ENCODE measurements at regions not wholly inside any gene's neighbourhood (a gene's known extent, or its start where the extent isn't known, plus 50 kb on each side); places are given as distances from the start of the nearest gene placed in this dataset.

- Mint-ChIP-seq H3K4me1 (peaks cover 5% of the 10 kb centered on the region), H3K36me3 (ENCODE audit: low read depth) (no peaks in the 10 kb centered on the region), H3K9me3 (peaks cover 1% of the 10 kb centered on the region), H3K27me3 (ENCODE audit: insufficient read depth) (peaks cover 2% of the 10 kb centered on the region), H3K4me3 (no peak overlapping the region), H3K27ac (no peak overlapping the region)
- H3K9ac ChIP-seq (ENCODE audit: extremely low read depth, low read length, poor library complexity, severe bottlenecking): no peak overlapping the region
- TF ChIP-seq CTCF (conservative IDR thresholded peaks at IDR 0.05): no peak
- no peak for DNase-seq
- no peaks in the 10 kb centered on the region for H3K27me3 ChIP-seq (ENCODE audit: control insufficient read depth, insufficient read depth, low read length, poor library complexity, severe bottlenecking)
- H3K9me3 ChIP-seq (ENCODE audit: control insufficient read depth, low read length): no peaks in the 10 kb centered on the region
- no peak overlapping the region for H3K27ac ChIP-seq (ENCODE audit: low read depth, low read length)
- H3K36me3 ChIP-seq (ENCODE audit: control insufficient read depth, insufficient read depth, low read length): no peaks in the 10 kb centered on the region
- no peaks in the 10 kb centered on the region for H3K4me1 ChIP-seq (ENCODE audit: control insufficient read depth, insufficient read depth, low read length)
- no peak overlapping the region for H3K4me3 ChIP-seq (ENCODE audit: low read length)
Measured at GRCh38 chr6:87829622-87830121, 127.6 kb upstream of the AKIRIN2 start.

- no peak overlapping the region for H3K4me3 Mint-ChIP-seq
- Histone ChIP-seq H3K9me3 (ENCODE audit: control insufficient read depth, low read length) (no peaks in the 10 kb centered on the region), H3K27me3 (ENCODE audit: control insufficient read depth, insufficient read depth, low read length, poor library complexity, severe bottlenecking) (no peaks in the 10 kb centered on the region), H3K36me3 (ENCODE audit: control insufficient read depth, insufficient read depth, low read length) (no peaks in the 10 kb centered on the region), H3K4me1 (ENCODE audit: control insufficient read depth, insufficient read depth, low read length) (no peaks in the 10 kb centered on the region), H3K27ac (ENCODE audit: low read depth, low read length) (no peak overlapping the region), H3K4me3 (ENCODE audit: low read length) (no peak overlapping the region), H3K9ac (ENCODE audit: extremely low read depth, low read length, poor library complexity, severe bottlenecking) (no peak overlapping the region)
- WGBS, 2 experiments (ENCODE audit: insufficient coverage in 1 of 2, insufficient read length in 1 of 2): 92 to 100% methylated on average over 3 of the region's 3 CpGs
- TF ChIP-seq CTCF (conservative IDR thresholded peaks at IDR 0.05): no peak
- H3K27ac Mint-ChIP-seq: no peak overlapping the region
- DNase-seq: no peak
- H3K4me1 Mint-ChIP-seq: peaks cover 5% of the 10 kb centered on the region
- peaks cover 1% of the 10 kb centered on the region for H3K9me3 Mint-ChIP-seq
- peaks cover 2% of the 10 kb centered on the region for H3K27me3 Mint-ChIP-seq (ENCODE audit: insufficient read depth)
- no peaks in the 10 kb centered on the region for H3K36me3 Mint-ChIP-seq (ENCODE audit: low read depth)
Measured at GRCh38 chr6:87828044-87828443, 126.0 kb upstream of the AKIRIN2 start.

- Mint-ChIP-seq H3K4me1 (peaks cover 4% of the 10 kb centered on the region), H3K27me3 (ENCODE audit: insufficient read depth) (peaks cover 2% of the 10 kb centered on the region), H3K36me3 (ENCODE audit: low read depth) (no peaks in the 10 kb centered on the region), H3K9me3 (peaks cover 1% of the 10 kb centered on the region), H3K4me3 (no peak overlapping the region), H3K27ac (no peak overlapping the region)
- Histone ChIP-seq H3K9me3 (ENCODE audit: control insufficient read depth, low read length) (no peaks in the 10 kb centered on the region), H3K36me3 (ENCODE audit: control insufficient read depth, insufficient read depth, low read length) (no peaks in the 10 kb centered on the region), H3K4me1 (ENCODE audit: control insufficient read depth, insufficient read depth, low read length) (no peaks in the 10 kb centered on the region), H3K27me3 (ENCODE audit: control insufficient read depth, insufficient read depth, low read length, poor library complexity, severe bottlenecking) (no peaks in the 10 kb centered on the region), H3K9ac (ENCODE audit: extremely low read depth, low read length, poor library complexity, severe bottlenecking) (no peak overlapping the region), H3K4me3 (ENCODE audit: low read length) (no peak overlapping the region), H3K27ac (ENCODE audit: low read depth, low read length) (no peak overlapping the region)
- WGBS, 2 experiments (ENCODE audit: insufficient coverage in 1 of 2, insufficient read length in 1 of 2): 85 to 95% methylated on average over 4 to 6 of the region's 6 CpGs
- no peak for TF ChIP-seq CTCF (conservative IDR thresholded peaks at IDR 0.05)
- DNase-seq: no peak
Measured at GRCh38 chr6:87827346-87827745, 125.3 kb upstream of the AKIRIN2 start.

All from endodermal cell (in vitro differentiated cells).